ENCODE measurements at regions not wholly inside any gene's neighbourhood (a gene's known extent, or its start where the extent isn't known, plus 50 kb on each side); places are given as distances from the start of the nearest gene placed in this dataset.

DNA sequence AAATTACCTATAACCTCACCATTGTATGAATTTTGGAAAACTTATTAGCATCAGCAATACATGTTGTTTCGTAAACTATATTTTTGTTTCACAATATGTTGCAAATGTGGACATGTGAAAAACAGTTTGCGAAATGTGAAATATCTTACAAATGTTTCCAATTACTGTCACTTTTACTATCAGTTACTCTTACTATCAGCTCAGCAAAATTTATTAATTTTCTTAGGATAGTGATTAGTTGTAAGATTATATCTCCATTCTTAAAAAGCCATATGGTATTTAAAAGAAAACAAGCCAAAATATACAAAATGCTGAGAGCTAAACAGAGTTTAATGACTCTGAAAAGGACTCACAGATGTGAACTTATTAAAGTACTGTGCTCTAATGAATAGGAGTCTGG lies 111.9 kb upstream of the LPAR1 start:
- H3K27me3 ChIP-seq = no peaks in the 10 kb centered on the region
- no peak for DNase-seq
- H3K36me3 ChIP-seq = no peaks in the 10 kb centered on the region
- TF ChIP-seq, protein P1, sequence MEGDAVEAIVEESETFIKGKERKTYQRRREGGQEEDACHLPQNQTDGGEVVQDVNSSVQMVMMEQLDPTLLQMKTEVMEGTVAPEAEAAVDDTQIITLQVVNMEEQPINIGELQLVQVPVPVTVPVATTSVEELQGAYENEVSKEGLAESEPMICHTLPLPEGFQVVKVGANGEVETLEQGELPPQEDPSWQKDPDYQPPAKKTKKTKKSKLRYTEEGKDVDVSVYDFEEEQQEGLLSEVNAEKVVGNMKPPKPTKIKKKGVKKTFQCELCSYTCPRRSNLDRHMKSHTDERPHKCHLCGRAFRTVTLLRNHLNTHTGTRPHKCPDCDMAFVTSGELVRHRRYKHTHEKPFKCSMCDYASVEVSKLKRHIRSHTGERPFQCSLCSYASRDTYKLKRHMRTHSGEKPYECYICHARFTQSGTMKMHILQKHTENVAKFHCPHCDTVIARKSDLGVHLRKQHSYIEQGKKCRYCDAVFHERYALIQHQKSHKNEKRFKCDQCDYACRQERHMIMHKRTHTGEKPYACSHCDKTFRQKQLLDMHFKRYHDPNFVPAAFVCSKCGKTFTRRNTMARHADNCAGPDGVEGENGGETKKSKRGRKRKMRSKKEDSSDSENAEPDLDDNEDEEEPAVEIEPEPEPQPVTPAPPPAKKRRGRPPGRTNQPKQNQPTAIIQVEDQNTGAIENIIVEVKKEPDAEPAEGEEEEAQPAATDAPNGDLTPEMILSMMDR (IDR thresholded peaks at IDR 0.05) = no peak
- no peak for TF ChIP-seq POLR2A (IDR thresholded peaks at IDR 0.05)
- H3K4me1 ChIP-seq = no peaks in the 10 kb centered on the region
- H3K9me3 ChIP-seq = no peaks in the 10 kb centered on the region
- intact Hi-C loops (cut with DNase I; ENCODE audit: low total_unique reads) = no loop called here
- no peak overlapping the region for H3K4me3 ChIP-seq
- no peak overlapping the region for H3K27ac ChIP-seq

GRCh38 chr9:111149018-111149759 lies 110.9 kb upstream of the LPAR1 start:
- intact Hi-C loops (cut with DNase I; ENCODE audit: low total_unique reads) = no loop called here
- Histone ChIP-seq H3K4me3 (no peak overlapping the region), H3K4me1 (no peaks in the 10 kb centered on the region), H3K27me3 (no peaks in the 10 kb centered on the region), H3K36me3 (no peaks in the 10 kb centered on the region), H3K9me3 (no peaks in the 10 kb centered on the region), H3K27ac (peak overlapping the region; percentile 14 to 49)
- TF ChIP-seq POLR2A (IDR thresholded peaks at IDR 0.05) = no peak
- TF ChIP-seq, protein P1 (IDR thresholded peaks at IDR 0.05) = no peak
- peak; percentile 23 to 38 for DNase-seq

- no peaks in the 10 kb centered on the region for H3K27me3 ChIP-seq
These were observed 110.1 kb upstream of the LPAR1 start for GRCh38 chr9:111148052-111149017.

GRCh38 chr9:111147041-111147440 lies 108.8 kb upstream of the LPAR1 start:
- Histone ChIP-seq H3K27ac (no peak overlapping the region), H3K27me3 (no peaks in the 10 kb centered on the region), H3K4me3 (no peak overlapping the region), H3K36me3 (no peaks in the 10 kb centered on the region), H3K9me3 (no peaks in the 10 kb centered on the region), H3K4me1 (no peaks in the 10 kb centered on the region)
- TF ChIP-seq, protein P1 (IDR thresholded peaks at IDR 0.05) = no peak
- TF ChIP-seq POLR2A (IDR thresholded peaks at IDR 0.05) = no peak
- intact Hi-C loops (cut with DNase I; ENCODE audit: low total_unique reads) = no loop called here
- no peak for DNase-seq

More at GRCh38 chr9:111148052-111149017, 110.1 kb upstream of the LPAR1 start:
- TF ChIP-seq POLR2A (IDR thresholded peaks at IDR 0.05) = no peak
- TF ChIP-seq, protein P1 (IDR thresholded peaks at IDR 0.05) = no peak
- Histone ChIP-seq H3K36me3 (no peaks in the 10 kb centered on the region), H3K4me3 (no peak overlapping the region), H3K9me3 (no peaks in the 10 kb centered on the region), H3K27ac (peak overlapping the region; percentile 14 to 49), H3K4me1 (no peaks in the 10 kb centered on the region)
- DNase-seq = no peak
- intact Hi-C loops (cut with DNase I; ENCODE audit: low total_unique reads) = no loop called here

DNA sequence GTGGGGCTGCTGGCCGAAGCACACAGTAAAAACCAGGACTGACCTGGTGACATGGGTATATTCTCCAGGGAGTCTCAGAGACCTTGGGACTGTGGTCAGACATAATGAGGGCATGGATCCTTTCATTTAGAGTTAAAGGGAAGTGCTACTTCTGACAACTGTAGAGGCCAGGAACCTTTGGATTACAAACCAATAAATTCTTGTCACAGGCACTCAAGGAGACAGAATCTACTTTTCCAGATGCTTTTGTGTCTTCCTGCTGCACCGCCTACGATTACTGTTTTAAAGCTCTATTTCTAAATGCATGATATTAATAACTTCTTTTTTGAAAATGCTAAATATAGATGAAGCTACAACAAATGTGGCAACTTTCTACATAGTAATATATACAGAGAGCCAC lies 106.5 kb upstream of the LPAR1 start:
- Histone ChIP-seq H3K27ac (no peak overlapping the region), H3K27me3 (no peaks in the 10 kb centered on the region), H3K9me3 (no peaks in the 10 kb centered on the region), H3K4me3 (no peak overlapping the region), H3K36me3 (no peaks in the 10 kb centered on the region), H3K4me1 (no peaks in the 10 kb centered on the region)
- intact Hi-C loops (cut with DNase I; ENCODE audit: low total_unique reads) = no loop called here
- TF ChIP-seq POLR2A (IDR thresholded peaks at IDR 0.05) = no peak
- TF ChIP-seq, protein P1 (IDR thresholded peaks at IDR 0.05) = no peak
- no peak for DNase-seq

All from uterus (tissue), 3 donors.